HG03521 (cell line): ENCODE measurements at regions not wholly inside any gene's neighbourhood (a gene's known extent, or its start where the extent isn't known, plus 50 kb on each side); places are given as distances from the start of the nearest gene placed in this dataset.

Experiments used
- ATAC-seq: cut with Tn5 transposase; IDR thresholded peaks from one replicate; pipeline ENCODE4 v1.9.1; 2021; ENCODE audit warnings: mild to moderate bottlenecking, moderate library complexity; ENCODE audit not compliant: unreplicated experiment

GRCh38 chr10:131480066-131480465 is 168.5 kb upstream of the TCERG1L start:
- no peak for ATAC-seq

- ATAC-seq, result no peak
These were observed 169.3 kb upstream of the TCERG1L start for GRCh38 chr10:131480861-131481260.

GRCh38 chr10:131485732-131486131 is 174.2 kb upstream of the TCERG1L start:
- ATAC-seq, result no peak

GRCh38 chr10:131487822-131488221 is 176.3 kb upstream of the TCERG1L start:
- ATAC-seq, result no peak

- no peak for ATAC-seq
These were observed 179.6 kb upstream of the TCERG1L start for GRCh38 chr10:131490991-131491594.

GRCh38 chr10:131492211-131492857 is 180.8 kb upstream of the TCERG1L start:
- ATAC-seq, result no peak

- ATAC-seq, result no peak
These were observed 181.9 kb upstream of the TCERG1L start for GRCh38 chr10:131493432-131493831.

- ATAC-seq, result no peak
These were observed 182.9 kb upstream of the TCERG1L start for GRCh38 chr10:131494451-131494850.

- no peak for ATAC-seq
These were observed 183.7 kb upstream of the TCERG1L start for GRCh38 chr10:131495224-131495623.

GRCh38 chr10:131495892-131496291 is 184.4 kb upstream of the TCERG1L start:
- ATAC-seq, result no peak

- no peak for ATAC-seq
These were observed 185.0 kb upstream of the TCERG1L start for GRCh38 chr10:131496351-131497052.

GRCh38 chr10:131499566-131499965 is 188.0 kb upstream of the TCERG1L start:
- no peak for ATAC-seq

- no peak for ATAC-seq
These were observed 188.7 kb upstream of the TCERG1L start for GRCh38 chr10:131500181-131500580.

GRCh38 chr10:131500892-131501291 is 189.4 kb upstream of the TCERG1L start:
- ATAC-seq, result no peak

- ATAC-seq, result no peak
These were observed 192.5 kb upstream of the TCERG1L start for GRCh38 chr10:131503992-131504391.

- no peak for ATAC-seq
These were observed 199.9 kb upstream of the TCERG1L start for GRCh38 chr10:131511391-131511790.

- no peak for ATAC-seq
These were observed 201.3 kb upstream of the TCERG1L start for GRCh38 chr10:131512852-131513251.

- no peak for ATAC-seq
These were observed 201.9 kb upstream of the TCERG1L start for GRCh38 chr10:131513445-131513844.

GRCh38 chr10:131513901-131514300 is 202.4 kb upstream of the TCERG1L start:
- no peak for ATAC-seq

- ATAC-seq, result no peak
These were observed 202.9 kb upstream of the TCERG1L start for GRCh38 chr10:131514454-131514853.

GRCh38 chr10:131516285-131516684 is 204.8 kb upstream of the TCERG1L start:
- ATAC-seq, result no peak

- no peak for ATAC-seq
These were observed 206.3 kb upstream of the TCERG1L start for GRCh38 chr10:131517781-131518180.
